ENCODE measurements at regions not wholly inside any gene's neighbourhood (a gene's known extent, or its start where the extent isn't known, plus 50 kb on each side); places are given as distances from the start of the nearest gene placed in this dataset.

GRCh38 chr12:98423963-98424362 is 91.4 kb upstream of the TMPO start:
- TF ChIP-seq EZH2phosphoT487 (IDR thresholded peaks at IDR 0.05; ENCODE audit: low read length), result no peak
- no peak for TF ChIP-seq EZH2 (optimal IDR thresholded peaks at IDR 0.05; ENCODE audit: low read depth, low read length)
- no peak for TF ChIP-seq CTCF (IDR thresholded peaks at IDR 0.05; ENCODE audit: low read length)
- Histone ChIP-seq H3F3A (ENCODE audit: insufficient read depth, low read length) (no peaks in the 10 kb centered on the region), H2AFZ (ENCODE audit: low read length) (no peak overlapping the region), H3K4me3 (ENCODE audit: low read length) (no peak overlapping the region), H3K36me3 (replicated peaks; ENCODE audit: insufficient read depth, low read length) (no peaks in the 10 kb centered on the region), H3K9ac (ENCODE audit: low read length) (no peak overlapping the region), H4K20me1 (ENCODE audit: insufficient read depth, low read length) (no peaks in the 10 kb centered on the region), H3K79me2 (ENCODE audit: low read length) (no peaks in the 10 kb centered on the region), H3K4me2 (ENCODE audit: low read depth, low read length) (no peak overlapping the region), H3K27me3 (replicated peaks; ENCODE audit: insufficient read depth, low read length) (no peaks in the 10 kb centered on the region), H3K9me2 (replicated peaks; ENCODE audit: insufficient read depth, low read length) (no peaks in the 10 kb centered on the region), H3K4me1 (ENCODE audit: low read length) (no peaks in the 10 kb centered on the region), H3K27ac (ENCODE audit: low read length) (no peak overlapping the region), H3K9me3 (replicated peaks; ENCODE audit: insufficient read depth, low read length) (no peaks in the 10 kb centered on the region)
- DNase-seq, result no peak

GRCh38 chr12:98424726-98425401 is 90.5 kb upstream of the TMPO start:
- H3K4me2 ChIP-seq (ENCODE audit: low read depth, low read length), result no peak overlapping the region
- no peaks in the 10 kb centered on the region for H3K36me3 ChIP-seq (replicated peaks; ENCODE audit: insufficient read depth, low read length)
- H3K4me3 ChIP-seq (ENCODE audit: low read length), result no peak overlapping the region
- H3K79me2 ChIP-seq (ENCODE audit: low read length), result no peaks in the 10 kb centered on the region
- no peaks in the 10 kb centered on the region for H3K9me2 ChIP-seq (replicated peaks; ENCODE audit: insufficient read depth, low read length)
- no peaks in the 10 kb centered on the region for H3F3A ChIP-seq (ENCODE audit: insufficient read depth, low read length)
- no peaks in the 10 kb centered on the region for H3K9me3 ChIP-seq (replicated peaks; ENCODE audit: insufficient read depth, low read length)
- no peak overlapping the region for H3K9ac ChIP-seq (ENCODE audit: low read length)
- peak; percentile 64 for DNase-seq
- H4K20me1 ChIP-seq (ENCODE audit: insufficient read depth, low read length), result no peaks in the 10 kb centered on the region
- no peak overlapping the region for H2AFZ ChIP-seq (ENCODE audit: low read length)
- H3K4me1 ChIP-seq (ENCODE audit: low read length), result no peaks in the 10 kb centered on the region
- no peak overlapping the region for H3K27ac ChIP-seq (ENCODE audit: low read length)
- no peaks in the 10 kb centered on the region for H3K27me3 ChIP-seq (replicated peaks; ENCODE audit: insufficient read depth, low read length)
- TF ChIP-seq CTCF (IDR thresholded peaks at IDR 0.05; ENCODE audit: low read length) (peak; percentile 72), EZH2 (optimal IDR thresholded peaks at IDR 0.05; ENCODE audit: low read depth, low read length) (no peak)

GRCh38 chr12:98425859-98426258 is 89.5 kb upstream of the TMPO start:
- TF ChIP-seq EZH2 (optimal IDR thresholded peaks at IDR 0.05; ENCODE audit: low read depth, low read length) (no peak), CTCF (IDR thresholded peaks at IDR 0.05; ENCODE audit: low read length) (no peak), EZH2phosphoT487 (IDR thresholded peaks at IDR 0.05; ENCODE audit: low read length) (no peak)
- H3K4me1 ChIP-seq (ENCODE audit: low read length), result no peaks in the 10 kb centered on the region
- H3K9ac ChIP-seq (ENCODE audit: low read length), result no peak overlapping the region
- H3K27ac ChIP-seq (ENCODE audit: low read length), result no peak overlapping the region
- no peaks in the 10 kb centered on the region for H3K27me3 ChIP-seq (replicated peaks; ENCODE audit: insufficient read depth, low read length)
- no peaks in the 10 kb centered on the region for H3F3A ChIP-seq (ENCODE audit: insufficient read depth, low read length)
- no peak overlapping the region for H2AFZ ChIP-seq (ENCODE audit: low read length)
- H3K4me2 ChIP-seq (ENCODE audit: low read depth, low read length), result no peak overlapping the region
- no peaks in the 10 kb centered on the region for H3K36me3 ChIP-seq (replicated peaks; ENCODE audit: insufficient read depth, low read length)
- no peaks in the 10 kb centered on the region for H3K9me3 ChIP-seq (replicated peaks; ENCODE audit: insufficient read depth, low read length)
- no peaks in the 10 kb centered on the region for H3K9me2 ChIP-seq (replicated peaks; ENCODE audit: insufficient read depth, low read length)
- no peak overlapping the region for H3K4me3 ChIP-seq (ENCODE audit: low read length)
- DNase-seq, result no peak
- H3K79me2 ChIP-seq (ENCODE audit: low read length), result no peaks in the 10 kb centered on the region
- no peaks in the 10 kb centered on the region for H4K20me1 ChIP-seq (ENCODE audit: insufficient read depth, low read length)
